HEK293 (cell line): ENCODE measurements at regions not wholly inside any gene's neighbourhood (a gene's known extent, or its start where the extent isn't known, plus 50 kb on each side); places are given as distances from the start of the nearest gene placed in this dataset.

Source experiments
- CTCF ChIA-PET: fragments of 350-600 bp; formaldehyde crosslinking; extraction: SDS; loops from one replicate; lab custom pipeline; 2021; ENCODE audit warnings: antibody characterized with exemption; lab: Yijun Ruan, JAX
- POLR2A ChIA-PET: fragments of 300-600 bp; formaldehyde crosslinking; extraction: SDS; loops from one replicate; lab custom pipeline; 2020; ENCODE audit warnings: antibody characterized with exemption, inconsistent platforms; lab: Yijun Ruan, JAX
- H3K27ac ChIP-seq: fragments of 200-500 bp; sonication (Bioruptor generic); 2 replicates; pipeline ENCODE4 v1.5.1; 2014; ENCODE audit warnings: low read depth, low read length, control low read depth, inconsistent platforms; ENCODE audit errors: extremely low read depth
- H3K36me3 ChIP-seq, 2 experiments: fragments of 200-500 bp in 1 of 2; sonication (Bioruptor generic) in 1 of 2; 1 replicate in 1 of 2; 2 replicates in 1 of 2; pipeline ENCODE4 v1.5.1; 2014 to 2017; ENCODE audit warnings: inconsistent platforms in 2 of 2, low read length in 2 of 2; ENCODE audit not compliant: control insufficient read depth in 2 of 2, insufficient read depth in 1 of 2
- H3K4me1 ChIP-seq: fragments of 200-500 bp; sonication (Bioruptor generic); 2 replicates; pipeline ENCODE4 v1.5.1; 2014; ENCODE audit warnings: mild to moderate bottlenecking, low read length, inconsistent platforms; ENCODE audit not compliant: control insufficient read depth, insufficient read depth
- H3K4me3 ChIP-seq: 2 replicates; pipeline ENCODE4 v1.5.1; 2011; ENCODE audit warnings: low read depth, mild to moderate bottlenecking, control low read depth, low read length, moderate library complexity
- H3K9me3 ChIP-seq: fragments of 200-500 bp; sonication (Bioruptor generic); 2 replicates; pipeline ENCODE4 v1.5.1; 2014; ENCODE audit warnings: low read depth, low read length, inconsistent platforms; ENCODE audit not compliant: control insufficient read depth, insufficient read depth
- HOXC10 ChIP-seq: sonication (generic); formaldehyde crosslinking; IDR thresholded peaks from 2 replicates; pipeline ENCODE4 v1.8.1; 2023; ENCODE audit warnings: mild to moderate bottlenecking, missing genetic modification reagents
- KLF1 ChIP-seq: fragments of 450-650 bp; formaldehyde crosslinking; IDR thresholded peaks from 2 replicates; pipeline ENCODE4 v1.5.1; 2016; ENCODE audit warnings: missing biosample characterization, missing genetic modification characterization
- ZIC2 ChIP-seq: fragments of 450-650 bp; formaldehyde crosslinking; IDR thresholded peaks from 2 replicates; pipeline ENCODE4 v1.5.1; 2016; ENCODE audit warnings: missing biosample characterization, missing genetic modification characterization
- ZNF16 ChIP-seq: fragments of 450-650 bp; formaldehyde crosslinking; IDR thresholded peaks from 2 replicates; pipeline ENCODE4 v1.5.1; 2016; ENCODE audit warnings: low read depth, missing biosample characterization, missing genetic modification characterization
- ZNF274 ChIP-seq, 2 experiments: fragments of 200-500 bp in 1 of 2; fragments of 450-650 bp in 1 of 2; sonication (Bioruptor generic) in 1 of 2; formaldehyde crosslinking in 1 of 2; IDR thresholded peaks; 2 replicates each; pipeline versions ENCODE4 v1.5.1 to v1.6.1; 2014 to 2016; ENCODE audit warnings: borderline replicate concordance in 1 of 2, inconsistent platforms in 1 of 2, low read length in 1 of 2, missing biosample characterization in 1 of 2, missing genetic modification characterization in 1 of 2
- ZNF311 ChIP-seq: fragments of 450-650 bp; formaldehyde crosslinking; IDR thresholded peaks from 2 replicates; pipeline ENCODE4 v1.5.1; 2017; ENCODE audit warnings: missing biosample characterization, missing genetic modification characterization, borderline replicate concordance
- ZNF341 ChIP-seq: fragments of 450-650 bp; formaldehyde crosslinking; IDR thresholded peaks from 2 replicates; pipeline ENCODE4; 2016; ENCODE audit warnings: low read depth, missing biosample characterization, missing genetic modification characterization
- ZNF354C ChIP-seq: fragments of 450-650 bp; formaldehyde crosslinking; IDR thresholded peaks from 2 replicates; pipeline ENCODE4 v1.5.1; 2016; ENCODE audit warnings: missing biosample characterization, missing genetic modification characterization, low read depth, borderline replicate concordance
- ZNF394 ChIP-seq: fragments of 450-650 bp; formaldehyde crosslinking; IDR thresholded peaks from 2 replicates; pipeline ENCODE4 v1.5.1; 2016; ENCODE audit warnings: missing biosample characterization, missing genetic modification characterization, mild to moderate bottlenecking, moderate library complexity, borderline replicate concordance
- ZNF473 ChIP-seq: fragments of 450-650 bp; formaldehyde crosslinking; IDR thresholded peaks from 2 replicates; pipeline ENCODE4 v1.5.1; 2017; ENCODE audit warnings: missing biosample characterization, missing genetic modification characterization
- ZNF785 ChIP-seq: fragments of 450-650 bp; formaldehyde crosslinking; IDR thresholded peaks from 2 replicates; pipeline ENCODE4 v1.5.1; 2016; ENCODE audit warnings: missing biosample characterization, missing genetic modification characterization
- TF ChIP-seq, protein P1 (sequence below): fragments of 450-650 bp; IDR thresholded peaks from 2 replicates; pipeline ENCODE4 v1.5.1; 2018; ENCODE audit warnings: missing biosample characterization, missing genetic modification characterization
- TF ChIP-seq, protein P2 (sequence below): fragments of 450-650 bp; formaldehyde crosslinking; IDR thresholded peaks from 2 replicates; pipeline ENCODE4 v1.5.1; 2017; ENCODE audit warnings: missing biosample characterization, missing genetic modification characterization

DNA sequence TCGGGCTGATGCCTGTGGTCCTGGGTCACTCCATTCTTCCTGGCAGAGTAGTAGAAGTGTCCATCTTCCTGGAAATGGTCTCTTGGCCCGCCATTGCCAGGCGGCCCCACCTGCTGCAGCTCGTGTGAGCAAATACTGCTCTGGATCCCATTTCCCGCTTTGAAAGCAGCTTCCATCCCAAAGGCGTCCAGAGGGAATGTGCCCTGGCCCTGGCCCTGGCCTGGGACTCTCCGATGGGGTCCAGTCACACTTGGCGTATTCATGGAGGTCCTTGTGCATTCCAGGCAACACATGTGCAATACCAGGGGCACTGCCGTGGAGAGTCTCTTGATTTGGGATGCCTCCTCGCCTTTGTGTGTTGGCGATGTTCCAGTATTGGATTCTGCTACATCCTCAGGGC is 111.1 kb downstream of the SNRPN start:
- no peak overlapping the region for H3K27ac ChIP-seq
- no peaks in the 10 kb centered on the region for H3K36me3 ChIP-seq
- no peaks in the 10 kb centered on the region; the same call in 1 of the 2 replicates for H3K9me3 ChIP-seq
- POLR2A ChIA-PET: no interaction called here
- H3K4me1 ChIP-seq: no peaks in the 10 kb centered on the region
- CTCF ChIA-PET: no interaction called here
- no peak overlapping the region for H3K4me3 ChIP-seq
- TF ChIP-seq ZIC2 (tag by site-specific recombination) (no peak), ZNF394 (tag by site-specific recombination) (no peak), ZNF473 (tag by site-specific recombination) (no peak), ZNF354C (no peak), KLF1 (tag by site-specific recombination) (no peak)
- TF ChIP-seq, protein P1, sequence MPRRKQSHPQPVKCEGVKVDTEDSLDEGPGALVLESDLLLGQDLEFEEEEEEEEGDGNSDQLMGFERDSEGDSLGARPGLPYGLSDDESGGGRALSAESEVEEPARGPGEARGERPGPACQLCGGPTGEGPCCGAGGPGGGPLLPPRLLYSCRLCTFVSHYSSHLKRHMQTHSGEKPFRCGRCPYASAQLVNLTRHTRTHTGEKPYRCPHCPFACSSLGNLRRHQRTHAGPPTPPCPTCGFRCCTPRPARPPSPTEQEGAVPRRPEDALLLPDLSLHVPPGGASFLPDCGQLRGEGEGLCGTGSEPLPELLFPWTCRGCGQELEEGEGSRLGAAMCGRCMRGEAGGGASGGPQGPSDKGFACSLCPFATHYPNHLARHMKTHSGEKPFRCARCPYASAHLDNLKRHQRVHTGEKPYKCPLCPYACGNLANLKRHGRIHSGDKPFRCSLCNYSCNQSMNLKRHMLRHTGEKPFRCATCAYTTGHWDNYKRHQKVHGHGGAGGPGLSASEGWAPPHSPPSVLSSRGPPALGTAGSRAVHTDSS (tag by site-specific recombination): no peak
- TF ChIP-seq, protein P2, sequence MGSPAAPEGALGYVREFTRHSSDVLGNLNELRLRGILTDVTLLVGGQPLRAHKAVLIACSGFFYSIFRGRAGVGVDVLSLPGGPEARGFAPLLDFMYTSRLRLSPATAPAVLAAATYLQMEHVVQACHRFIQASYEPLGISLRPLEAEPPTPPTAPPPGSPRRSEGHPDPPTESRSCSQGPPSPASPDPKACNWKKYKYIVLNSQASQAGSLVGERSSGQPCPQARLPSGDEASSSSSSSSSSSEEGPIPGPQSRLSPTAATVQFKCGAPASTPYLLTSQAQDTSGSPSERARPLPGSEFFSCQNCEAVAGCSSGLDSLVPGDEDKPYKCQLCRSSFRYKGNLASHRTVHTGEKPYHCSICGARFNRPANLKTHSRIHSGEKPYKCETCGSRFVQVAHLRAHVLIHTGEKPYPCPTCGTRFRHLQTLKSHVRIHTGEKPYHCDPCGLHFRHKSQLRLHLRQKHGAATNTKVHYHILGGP (tag by site-specific recombination): no peak

DNA sequence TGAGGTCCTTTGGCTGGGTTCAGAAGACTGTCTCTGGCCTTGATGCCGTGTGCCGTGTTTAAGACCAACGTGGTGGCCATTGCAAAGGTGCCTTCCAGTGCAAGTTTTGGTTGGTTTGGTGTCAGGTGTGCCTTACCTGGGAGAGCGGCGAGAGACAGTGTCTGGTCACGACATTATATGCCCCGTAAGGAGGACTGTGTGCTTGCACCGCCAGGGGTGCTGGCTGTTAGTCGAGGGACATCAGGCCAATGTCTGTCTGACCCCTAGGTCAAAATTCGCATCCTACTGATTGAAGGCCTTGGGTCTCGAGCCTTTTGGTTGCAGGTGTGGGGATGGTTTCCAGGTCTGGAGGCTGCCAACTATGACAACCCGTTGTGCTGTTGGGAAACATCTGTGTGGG is 111.9 kb downstream of the SNRPN start:
- no peaks in the 10 kb centered on the region; the same call in 1 of the 2 replicates for H3K9me3 ChIP-seq
- H3K4me3 ChIP-seq: no peak overlapping the region
- no peak for TF ChIP-seq ZNF785 (tag by site-specific recombination)

DNA sequence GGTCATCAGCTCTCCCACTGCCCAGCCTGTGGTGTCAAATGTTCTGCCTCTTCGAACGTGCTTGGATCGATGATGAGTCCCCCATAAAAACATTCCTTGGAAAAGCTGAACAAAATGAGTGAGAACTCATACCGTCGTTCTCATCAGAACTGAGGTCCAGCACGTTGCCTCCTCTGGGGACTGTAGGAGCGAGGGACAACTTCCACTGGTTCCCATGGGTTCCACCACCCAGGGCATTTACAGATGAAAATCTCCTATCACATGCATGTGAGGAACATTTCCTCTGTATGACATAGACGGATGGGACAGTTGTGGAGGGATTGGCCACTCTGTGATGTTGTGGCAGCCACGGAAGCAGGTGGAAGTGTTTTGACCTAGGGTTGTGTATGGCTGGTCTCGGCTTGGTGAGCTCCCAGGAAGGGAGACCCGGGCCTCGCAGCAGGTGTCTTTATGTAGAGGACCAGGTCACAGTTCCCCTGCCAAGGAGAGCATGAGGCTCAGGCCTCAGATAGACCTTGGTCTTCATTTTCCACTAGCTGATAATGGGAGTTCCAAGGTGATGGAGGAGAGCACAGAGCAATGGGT is 113.0 kb downstream of the SNRPN start:
- H3K27ac ChIP-seq: no peak overlapping the region
- no peaks in the 10 kb centered on the region for H3K4me1 ChIP-seq
- no peak for TF ChIP-seq ZNF341
- TF ChIP-seq ZNF274 (IDR thresholded peaks at IDR 0.05; ENCODE audit: low read length): peak; percentile 70
- no peak for TF ChIP-seq ZNF274 (tag by site-specific recombination; IDR thresholded peaks at IDR 0.05; ENCODE audit: borderline replicate concordance)
- ChIA-PET POLR2A (no interaction called here), CTCF (no interaction called here)
- no peaks in the 10 kb centered on the region for H3K36me3 ChIP-seq
- no peaks in the 10 kb centered on the region; the same call in 1 of the 2 replicates for H3K9me3 ChIP-seq
- H3K4me3 ChIP-seq: no peak overlapping the region

More for the DNA sequence above, 111.9 kb downstream of the SNRPN start:
- POLR2A ChIA-PET: no interaction called here
- CTCF ChIA-PET: no interaction called here
- Histone ChIP-seq H3K27ac (no peak overlapping the region), H3K4me1 (no peaks in the 10 kb centered on the region), H3K36me3 (no peaks in the 10 kb centered on the region)

DNA sequence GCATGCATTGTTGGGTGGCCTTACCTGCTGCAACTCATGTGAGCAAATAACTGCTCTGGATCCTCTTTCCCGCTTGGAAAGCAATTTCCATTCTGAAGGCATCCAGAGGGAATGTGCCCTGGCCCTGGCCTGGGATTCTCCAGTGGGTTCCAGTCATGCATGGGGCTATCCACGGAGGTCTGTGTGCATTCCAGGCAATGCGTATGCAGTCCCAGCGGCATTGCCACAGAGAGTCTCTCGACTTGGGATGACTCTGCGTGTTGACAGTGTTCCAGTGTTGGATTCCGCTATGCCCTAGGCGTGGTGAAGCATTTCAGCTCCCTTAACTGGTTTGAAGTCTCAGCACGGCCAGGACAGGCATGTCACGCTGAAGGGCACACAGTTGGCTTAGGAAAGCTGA is 113.9 kb downstream of the SNRPN start:
- ChIA-PET CTCF (no interaction called here), POLR2A (no interaction called here)
- TF ChIP-seq ZNF16 (tag by site-specific recombination) (no peak), ZNF311 (tag by site-specific recombination) (no peak), HOXC10 (CRISPR knock-in tag) (no peak)
- Histone ChIP-seq H3K4me1 (no peaks in the 10 kb centered on the region), H3K27ac (no peak overlapping the region), H3K9me3 (no peaks in the 10 kb centered on the region; the same call in 1 of the 2 replicates), H3K4me3 (no peak overlapping the region), H3K36me3 (no peaks in the 10 kb centered on the region)
